ENCODE measurements at regions not wholly inside any gene's neighbourhood (a gene's known extent, or its start where the extent isn't known, plus 50 kb on each side); places are given as distances from the start of the nearest gene placed in this dataset.
"Not testable (repeated sequence)": the region's sequence is repeated elsewhere in the genome, so short reads cannot be mapped to it uniquely, and the experiment has no call there.

GRCh38 chr15:21026848-21027247 is 160.7 kb upstream of the POTEB2 start:
- not testable (repeated sequence) for TF ChIP-seq EZH2 (IDR thresholded peaks at IDR 0.05; ENCODE audit: borderline replicate concordance, low read depth, low read length, severe bottlenecking); CTCF (IDR thresholded peaks at IDR 0.05; ENCODE audit: extremely low read depth in 1 of 2, insufficient read depth in 1 of 2, low read depth in 1 of 2, low read length in 2 of 2); GATA2 (IDR thresholded peaks at IDR 0.05; ENCODE audit: insufficient read depth, insufficient read length, low read depth, low read length); JUN (IDR thresholded peaks at IDR 0.05; ENCODE audit: borderline replicate concordance, insufficient read depth, insufficient read length, low read depth); MAX (IDR thresholded peaks at IDR 0.05; ENCODE audit: insufficient read depth, insufficient read length); POLR2A (IDR thresholded peaks at IDR 0.05; ENCODE audit: low read depth, low read length); POLR2AphosphoS5 (IDR thresholded peaks at IDR 0.05; ENCODE audit: insufficient read depth, low read depth, low read length); MYC (IDR thresholded peaks at IDR 0.05; ENCODE audit: low read depth, low read length)

Measured in endothelial cell of umbilical vein (primary cell).